Lower lobe of right lung (tissue), 2 donors: ENCODE measurements at regions not wholly inside any gene's neighbourhood (a gene's known extent, or its start where the extent isn't known, plus 50 kb on each side); places are given as distances from the start of the nearest gene placed in this dataset.

Experiments used
- ATAC-seq, 2 donors: fragments of 200-7000 bp; cut with Tn5 transposase; one replicate each; pipeline ENCODE4 v1.9.1; 2020 to 2022; ENCODE audit warnings: mild to moderate bottlenecking in 2 of 2, moderate library complexity in 2 of 2
- DNase-seq: peaks from one replicate; pipeline ENCODE4 v3.0.0-alpha.2; 2020
- H3K27ac ChIP-seq: fragments of 200-600 bp; one replicate; pipeline ENCODE4 v1.8.0; 2022
- H3K27me3 ChIP-seq: fragments of 200-600 bp; one replicate; pipeline ENCODE4 v1.8.0; 2022; ENCODE audit warnings: low read depth
- H3K36me3 ChIP-seq: fragments of 200-600 bp; one replicate; pipeline ENCODE4 v1.8.0; 2022; ENCODE audit warnings: mild to moderate bottlenecking
- H3K4me1 ChIP-seq: fragments of 200-600 bp; one replicate; pipeline ENCODE4 v1.8.0; 2022
- H3K4me3 ChIP-seq: fragments of 200-600 bp; one replicate; pipeline ENCODE4 v1.8.0; 2022; ENCODE audit warnings: mild to moderate bottlenecking
- H3K9me3 ChIP-seq: fragments of 200-600 bp; one replicate; pipeline ENCODE4 v1.8.0; 2022
- CTCF ChIP-seq: fragments of 200-600 bp; IDR thresholded peaks from one replicate; pipeline ENCODE4 v1.8.0; 2022; ENCODE audit warnings: antibody characterized with exemption, mild to moderate bottlenecking
- intact Hi-C: fragments of 100-400 bp; cut with DNase I; formaldehyde crosslinking; loops from one replicate; pipeline ENCODE4 v1.11.0; 2022
- donor health status: DM: no; HTN: yes; CAD: no; lungs with severe emphysema.

GRCh38 chr13:47837104-47837880 is 163.8 kb downstream of the SUCLA2 start:
- Histone ChIP-seq H3K4me3 (no peak overlapping the region), H3K27me3 (no peaks in the 10 kb centered on the region), H3K36me3 (no peaks in the 10 kb centered on the region), H3K27ac (no peak overlapping the region), H3K4me1 (no peaks in the 10 kb centered on the region), H3K9me3 (no peaks in the 10 kb centered on the region)
- intact Hi-C loops = no loop called here
- TF ChIP-seq CTCF = no peak
- no peak for DNase-seq
- ATAC-seq = no peak

GRCh38 chr13:47835470-47836228 is 165.4 kb downstream of the SUCLA2 start:
- Histone ChIP-seq H3K36me3 (no peaks in the 10 kb centered on the region), H3K4me1 (no peaks in the 10 kb centered on the region), H3K27ac (no peak overlapping the region), H3K27me3 (no peaks in the 10 kb centered on the region), H3K9me3 (no peaks in the 10 kb centered on the region), H3K4me3 (no peak overlapping the region)
- intact Hi-C loops = no loop called here
- ATAC-seq (no peak), DNase-seq (no peak)
- TF ChIP-seq CTCF = no peak

- no peaks in the 10 kb centered on the region for H3K36me3 ChIP-seq
- ATAC-seq = no peak
- H3K27ac ChIP-seq = no peak overlapping the region
- TF ChIP-seq CTCF = no peak
- H3K4me3 ChIP-seq = no peak overlapping the region
- no peaks in the 10 kb centered on the region for H3K27me3 ChIP-seq
- intact Hi-C loops = no loop called here
- no peaks in the 10 kb centered on the region for H3K9me3 ChIP-seq
- no peak for DNase-seq
- no peaks in the 10 kb centered on the region for H3K4me1 ChIP-seq
These were observed 168.6 kb downstream of the SUCLA2 start for GRCh38 chr13:47832458-47832972.

- Histone ChIP-seq H3K9me3 (no peaks in the 10 kb centered on the region), H3K4me1 (no peaks in the 10 kb centered on the region), H3K36me3 (no peaks in the 10 kb centered on the region), H3K4me3 (no peak overlapping the region), H3K27me3 (no peaks in the 10 kb centered on the region), H3K27ac (no peak overlapping the region)
- ATAC-seq = no peak
- no peak for TF ChIP-seq CTCF
- intact Hi-C loops = no loop called here
- DNase-seq = no peak
These were observed 169.8 kb downstream of the SUCLA2 start for GRCh38 chr13:47831265-47831664.

- ATAC-seq (no peak), DNase-seq (no peak)
- TF ChIP-seq CTCF = no peak
- Histone ChIP-seq H3K4me1 (no peaks in the 10 kb centered on the region), H3K9me3 (no peaks in the 10 kb centered on the region), H3K27ac (no peak overlapping the region), H3K36me3 (no peaks in the 10 kb centered on the region), H3K4me3 (no peak overlapping the region), H3K27me3 (no peaks in the 10 kb centered on the region)
- intact Hi-C loops = no loop called here
These were observed 171.4 kb downstream of the SUCLA2 start for GRCh38 chr13:47829690-47830089.
